K562 (cell line): ENCODE measurements at regions not wholly inside any gene's neighbourhood (a gene's known extent, or its start where the extent isn't known, plus 50 kb on each side); places are given as distances from the start of the nearest gene placed in this dataset.

ENCODE experiments used
- ATAC-seq: fragments of 200-7000 bp; cut with Tn5 transposase; 3 replicates; pipeline ENCODE4 v1.9.1; 2020; ENCODE audit warnings: moderate library complexity
- BruUV-seq: library from RNA; stranded (reverse); fragments of 400-500 nt; replicated peaks from 2 replicates; lab custom pipeline; 2021; lab: Mats Ljungman, UMichigan
- CTCF ChIA-PET: fragments of 300-600 bp; formaldehyde crosslinking; extraction: SDS; loops from one replicate; lab custom pipeline; 2021; ENCODE audit warnings: low intra/inter-chr PET ratio; lab: Yijun Ruan, JAX
- POLR2A ChIA-PET: fragments of 300-600, 350-650 bp; sonication (Branson Sonifier 250); formaldehyde crosslinking; extraction: SDS; loops from one replicate; lab custom pipeline; 2021; ENCODE audit warnings: antibody characterized with exemption, inconsistent platforms; lab: Yijun Ruan, JAX
- DNase-seq, 4 experiments: peaks; one replicate each; pipeline versions ENCODE4 v3.0.0 to v3.0.0-alpha.2; 2011 to 2018; ENCODE audit warnings: low spot score in 3 of 4, mixed read lengths in 3 of 4; ENCODE audit errors: extremely low read depth in 1 of 4
- FAIRE-seq: peaks from 2 replicates; lab custom pipeline; 2011; peaks lifted over from hg19 to GRCh38; lab: Jason Lieb, UNC
- H2AFZ ChIP-seq: 2 replicates; pipeline ENCODE4 v1.6.0; 2011; ENCODE audit warnings: low read depth, low read length, control low read depth, inconsistent platforms
- H3K27ac ChIP-seq: fragments of 200-600 bp; 3 replicates; pipeline ENCODE4 v1.8.0; 2011; ENCODE audit warnings: low read depth, mild to moderate bottlenecking, control low read depth, inconsistent platforms, low read length, moderate library complexity, mixed read lengths; ENCODE audit errors: extremely low read depth
- H3K27me3 ChIP-seq, 2 experiments: fragments of 300-600 bp in 1 of 2; 2 replicates in 1 of 2; 3 replicates in 1 of 2; pipeline versions ENCODE4 v1.6.0 to v1.8.0; 2011; ENCODE audit warnings: inconsistent platforms in 2 of 2, low read length in 2 of 2, mild to moderate bottlenecking in 1 of 2, mixed read lengths in 1 of 2, moderate library complexity in 1 of 2; ENCODE audit not compliant: control insufficient read depth in 2 of 2, insufficient read depth in 2 of 2
- H3K36me3 ChIP-seq: fragments of 300-600 bp; 3 replicates; pipeline ENCODE4 v1.8.0; 2011; ENCODE audit warnings: mild to moderate bottlenecking, low read length, inconsistent platforms; ENCODE audit not compliant: control insufficient read depth, insufficient read depth
- H3K4me1 ChIP-seq, 2 experiments: fragments of 200-600 bp in 1 of 2; replicated peaks in 1 of 2; 2 replicates in 1 of 2; 3 replicates in 1 of 2; pipeline versions ENCODE4 v1.5.1 to v1.8.0; 2011; ENCODE audit warnings: inconsistent platforms in 2 of 2, low read length in 2 of 2, mild to moderate bottlenecking in 1 of 2, mixed read lengths in 1 of 2, moderate library complexity in 1 of 2; ENCODE audit not compliant: control insufficient read depth in 2 of 2, insufficient read depth in 2 of 2
- H3K4me2 ChIP-seq: 2 replicates; pipeline ENCODE4 v1.6.1; 2011; ENCODE audit warnings: low read length, control low read depth, inconsistent platforms, mixed read lengths; ENCODE audit not compliant: insufficient read depth
- H3K4me3 ChIP-seq: fragments of 200-600 bp; sonication (generic), shearing (Covaris generic); 2 replicates; pipeline ENCODE4 v1.5.1; 2016; ENCODE audit warnings: control low read depth, inconsistent platforms
- H3K79me2 ChIP-seq: fragments of 200-600 bp; 3 replicates; pipeline ENCODE4 v1.8.0; 2011; ENCODE audit warnings: low read length, inconsistent platforms; ENCODE audit not compliant: control insufficient read depth, insufficient read depth
- H3K9ac ChIP-seq, 2 experiments: 2 replicates each; pipeline versions ENCODE4 v1.6.0 to v1.6.1; 2011; ENCODE audit warnings: low read depth in 2 of 2, low read length in 2 of 2, control low read depth in 1 of 2, inconsistent platforms in 1 of 2, mild to moderate bottlenecking in 1 of 2, mixed read lengths in 1 of 2; ENCODE audit not compliant: insufficient read depth in 1 of 2
- H3K9me1 ChIP-seq: one replicate; pipeline ENCODE4 v1.6.0; 2011; ENCODE audit warnings: inconsistent platforms, mild to moderate bottlenecking, low read length, moderate library complexity; ENCODE audit not compliant: control insufficient read depth, insufficient read depth
- H3K9me3 ChIP-seq: replicated peaks from 2 replicates; pipeline ENCODE4 v1.5.1; 2011; ENCODE audit warnings: low read depth, low read length, inconsistent platforms; ENCODE audit not compliant: control insufficient read depth, insufficient read depth
- H4K20me1 ChIP-seq: replicated peaks from 2 replicates; pipeline ENCODE4 v1.6.1; 2011; ENCODE audit warnings: low read length, inconsistent platforms, mixed read lengths; ENCODE audit not compliant: control insufficient read depth, insufficient read depth
- CCNT2 ChIP-seq: IDR thresholded peaks from 2 replicates; pipeline ENCODE4 v1.6.1; 2011; ENCODE audit warnings: borderline replicate concordance, low read depth, mild to moderate bottlenecking, moderate library complexity, mixed read lengths, low read length; ENCODE audit not compliant: insufficient read length; ENCODE audit errors: extremely low read depth
- CGGBP1 ChIP-seq: fragments of 250-450 bp; sonication (Bioruptor Pico); IDR thresholded peaks from 2 replicates; pipeline ENCODE4 v1.9.0; 2021; ENCODE audit warnings: mild to moderate bottlenecking
- CTCF ChIP-seq, 3 experiments: IDR thresholded peaks in 2 of 3; conservative IDR thresholded peaks in 1 of 3; 2 replicates each; pipeline ENCODE4 v1.5.1; 2011 to 2012; ENCODE audit warnings: low read length in 3 of 3, mild to moderate bottlenecking in 3 of 3, control low read depth in 2 of 3, improper control_type of control experiment in 1 of 3, inconsistent platforms in 1 of 3, low read depth in 1 of 3, mixed read lengths in 1 of 3, moderate library complexity in 1 of 3; ENCODE audit not compliant: insufficient read depth in 2 of 3
- PPARD ChIP-seq: fragments of 250-450 bp; sonication (Bioruptor Pico); IDR thresholded peaks from 2 replicates; pipeline ENCODE4 v1.8.0; 2022; ENCODE audit warnings: inconsistent platforms, mild to moderate bottlenecking, moderate library complexity
- RAD21 ChIP-seq, 2 experiments: fragments of 250-450 bp in 1 of 2; fragments of 450-650 bp in 1 of 2; sonication (Bioruptor Pico) in 1 of 2; formaldehyde crosslinking in 1 of 2; IDR thresholded peaks in 1 of 2; conservative IDR thresholded peaks in 1 of 2; 2 replicates each; pipeline versions ENCODE4 v1.4.0 to v1.8.0; 2020 to 2022; ENCODE audit warnings: mild to moderate bottlenecking in 2 of 2, moderate library complexity in 1 of 2
- SAP30 ChIP-seq: fragments of 200-600 bp; sonication (generic); IDR thresholded peaks from 2 replicates; pipeline ENCODE4 v1.6.1; 2012; ENCODE audit warnings: borderline replicate concordance, low read depth, mild to moderate bottlenecking, moderate library complexity, low read length, control low read depth, inconsistent platforms; ENCODE audit not compliant: insufficient read depth, poor library complexity, severe bottlenecking
- ZBTB34 ChIP-seq: fragments of 250-450 bp; sonication (Bioruptor Pico); IDR thresholded peaks from 2 replicates; pipeline ENCODE4 v1.8.0; 2021; ENCODE audit warnings: mild to moderate bottlenecking, moderate library complexity
- WGBS: fragments of 100-300 bp; shearing (Covaris generic); methylation state at CpG from one replicate; pipeline ENCODE4 v1.1.6; 2016; ENCODE audit warnings: low coverage, mixed read lengths; ENCODE audit not compliant: insufficient coverage; ENCODE audit errors: missing lambda C conversion rate; 5-methylcytosine and 5-hydroxymethylcytosine counted together
- in situ Hi-C: fragments of 300-500 bp; cut with MboI; formaldehyde crosslinking; loops from 4 replicates; pipeline ENCODE4 v1.15.0; 2018; ENCODE audit warnings: inconsistent platforms, mixed read lengths
- intact Hi-C: fragments of 100-400 bp; cut with micrococcal nuclease; formaldehyde crosslinking; loops from 2 replicates; pipeline ENCODE4 v1.14.2; 2022
- TF ChIP-seq, protein P1 (sequence below), 2 experiments: fragments of 250-450 bp in 1 of 2; fragments of 450-650 bp in 1 of 2; sonication (Bioruptor Pico) in 1 of 2; IDR thresholded peaks; 2 replicates each; pipeline versions ENCODE4 v1.6.1 to v1.8.0; 2016 to 2021; ENCODE audit warnings: mild to moderate bottlenecking in 2 of 2, moderate library complexity in 2 of 2, missing compliant biosample characterization in 1 of 2, missing genetic modification characterization in 1 of 2
- TF ChIP-seq, protein P2 (sequence below): IDR thresholded peaks from 2 replicates; pipeline ENCODE4 v1.6.1; 2011; ENCODE audit not compliant: insufficient read length; ENCODE audit errors: extremely low read depth
- TF ChIP-seq, protein P3 (sequence below): fragments of 450-650 bp; IDR thresholded peaks from 2 replicates; pipeline ENCODE4 v1.6.1; 2017; ENCODE audit warnings: antibody characterized with exemption, mild to moderate bottlenecking

- CTCF ChIA-PET = no interaction called here
- TF ChIP-seq RAD21 (CRISPR knock-in tag; conservative IDR thresholded peaks at IDR 0.05 in 1 of 2, IDR thresholded peaks at IDR 0.05 in 1 of 2) = peak in 1 of 2 experiments; percentile 35; a peak in 1 of 4 replicates
- no peak for TF ChIP-seq CGGBP1 (CRISPR knock-in tag)
- TF ChIP-seq CTCF (IDR thresholded peaks at IDR 0.05 in 2 of 3, conservative IDR thresholded peaks at IDR 0.05 in 1 of 3; ENCODE audit: insufficient read depth in 2 of 3, low read depth in 1 of 3, low read length in 3 of 3) = peak; percentile 8 to 29 (median 10); a peak in 2 of 6 replicates
- TF ChIP-seq ZBTB34 = no peak
- TF ChIP-seq, protein P1, sequence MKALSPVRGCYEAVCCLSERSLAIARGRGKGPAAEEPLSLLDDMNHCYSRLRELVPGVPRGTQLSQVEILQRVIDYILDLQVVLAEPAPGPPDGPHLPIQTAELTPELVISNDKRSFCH (CRISPR knock-in tag; IDR thresholded peaks at IDR 0.05) = no peak
- TF ChIP-seq, protein P1 (tag; IDR thresholded peaks at IDR 0.05) = no peak
- TF ChIP-seq, protein P2, sequence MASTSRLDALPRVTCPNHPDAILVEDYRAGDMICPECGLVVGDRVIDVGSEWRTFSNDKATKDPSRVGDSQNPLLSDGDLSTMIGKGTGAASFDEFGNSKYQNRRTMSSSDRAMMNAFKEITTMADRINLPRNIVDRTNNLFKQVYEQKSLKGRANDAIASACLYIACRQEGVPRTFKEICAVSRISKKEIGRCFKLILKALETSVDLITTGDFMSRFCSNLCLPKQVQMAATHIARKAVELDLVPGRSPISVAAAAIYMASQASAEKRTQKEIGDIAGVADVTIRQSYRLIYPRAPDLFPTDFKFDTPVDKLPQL = no peak
- TF ChIP-seq, protein P3, sequence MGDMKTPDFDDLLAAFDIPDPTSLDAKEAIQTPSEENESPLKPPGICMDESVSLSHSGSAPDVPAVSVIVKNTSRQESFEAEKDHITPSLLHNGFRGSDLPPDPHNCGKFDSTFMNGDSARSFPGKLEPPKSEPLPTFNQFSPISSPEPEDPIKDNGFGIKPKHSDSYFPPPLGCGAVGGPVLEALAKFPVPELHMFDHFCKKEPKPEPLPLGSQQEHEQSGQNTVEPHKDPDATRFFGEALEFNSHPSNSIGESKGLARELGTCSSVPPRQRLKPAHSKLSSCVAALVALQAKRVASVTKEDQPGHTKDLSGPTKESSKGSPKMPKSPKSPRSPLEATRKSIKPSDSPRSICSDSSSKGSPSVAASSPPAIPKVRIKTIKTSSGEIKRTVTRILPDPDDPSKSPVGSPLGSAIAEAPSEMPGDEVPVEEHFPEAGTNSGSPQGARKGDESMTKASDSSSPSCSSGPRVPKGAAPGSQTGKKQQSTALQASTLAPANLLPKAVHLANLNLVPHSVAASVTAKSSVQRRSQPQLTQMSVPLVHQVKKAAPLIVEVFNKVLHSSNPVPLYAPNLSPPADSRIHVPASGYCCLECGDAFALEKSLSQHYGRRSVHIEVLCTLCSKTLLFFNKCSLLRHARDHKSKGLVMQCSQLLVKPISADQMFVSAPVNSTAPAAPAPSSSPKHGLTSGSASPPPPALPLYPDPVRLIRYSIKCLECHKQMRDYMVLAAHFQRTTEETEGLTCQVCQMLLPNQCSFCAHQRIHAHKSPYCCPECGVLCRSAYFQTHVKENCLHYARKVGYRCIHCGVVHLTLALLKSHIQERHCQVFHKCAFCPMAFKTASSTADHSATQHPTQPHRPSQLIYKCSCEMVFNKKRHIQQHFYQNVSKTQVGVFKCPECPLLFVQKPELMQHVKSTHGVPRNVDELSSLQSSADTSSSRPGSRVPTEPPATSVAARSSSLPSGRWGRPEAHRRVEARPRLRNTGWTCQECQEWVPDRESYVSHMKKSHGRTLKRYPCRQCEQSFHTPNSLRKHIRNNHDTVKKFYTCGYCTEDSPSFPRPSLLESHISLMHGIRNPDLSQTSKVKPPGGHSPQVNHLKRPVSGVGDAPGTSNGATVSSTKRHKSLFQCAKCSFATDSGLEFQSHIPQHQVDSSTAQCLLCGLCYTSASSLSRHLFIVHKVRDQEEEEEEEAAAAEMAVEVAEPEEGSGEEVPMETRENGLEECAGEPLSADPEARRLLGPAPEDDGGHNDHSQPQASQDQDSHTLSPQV = no peak
- TF ChIP-seq SAP30 = no peak
- TF ChIP-seq CCNT2 = no peak
- TF ChIP-seq PPARD (CRISPR knock-in tag) = no peak
Observed at GRCh38 chr15:62244762-62245161, 79.7 kb upstream of the C2CD4B start.

More at GRCh38 chr15:62244762-62245161, 79.7 kb upstream of the C2CD4B start:
- BruUV-seq = no TSS peak
- peaks cover 0 to 15% of the 10 kb centered on the region in 2 experiments; a peak in 3 of 5 replicates for H3K27me3 ChIP-seq
- FAIRE-seq (no peak), DNase-seq (peak in 1 of 4 experiments; percentile 12), ATAC-seq (peak; percentile 53; the same call in 2 of the 3 replicates)
- no peaks in the 10 kb centered on the region for H3K4me1 ChIP-seq
- H4K20me1 ChIP-seq = no peaks in the 10 kb centered on the region
- no peaks in the 10 kb centered on the region for H3K9me1 ChIP-seq
- intact Hi-C loops (loop anchor here (10.0 kb wide), 1 partner anchor 160 kb away; no protein-coding TSS in a partner anchor), in situ Hi-C loops (no loop called here)
- WGBS = 0% methylated on average over 6 of the region's 6 CpGs
- H3K79me2 ChIP-seq = no peaks in the 10 kb centered on the region
- H3K4me3 ChIP-seq = no peak overlapping the region
- H3K9me3 ChIP-seq = no peaks in the 10 kb centered on the region
- H2AFZ ChIP-seq = no peak overlapping the region
- no peak overlapping the region for H3K4me2 ChIP-seq
- H3K36me3 ChIP-seq = no peaks in the 10 kb centered on the region
- no peak overlapping the region for H3K27ac ChIP-seq
- no peak overlapping the region; a peak in 1 of 4 replicates for H3K9ac ChIP-seq
- POLR2A ChIA-PET = interaction anchor here (0.6 kb wide), 1 partner anchor 9 kb away, joined by 3 read pairs; no protein-coding TSS in a partner anchor
